ENCODE measurements at regions not wholly inside any gene's neighbourhood (a gene's known extent, or its start where the extent isn't known, plus 50 kb on each side); places are given as distances from the start of the nearest gene placed in this dataset.
"Not testable (repeated sequence)": the region's sequence is repeated elsewhere in the genome, so short reads cannot be mapped to it uniquely, and the experiment has no call there.

- no peak for DNase-seq (ENCODE audit: low read depth in 4 of 4, low spot score in 2 of 4)
Measured at GRCh38 chrX:27404366-27404765, 58.8 kb downstream of the PPP4R3C start.

- no peak for DNase-seq (ENCODE audit: low read depth in 4 of 4, low spot score in 2 of 4)
Measured at GRCh38 chrX:27399146-27399456, 64.0 kb downstream of the PPP4R3C start.

DNA sequence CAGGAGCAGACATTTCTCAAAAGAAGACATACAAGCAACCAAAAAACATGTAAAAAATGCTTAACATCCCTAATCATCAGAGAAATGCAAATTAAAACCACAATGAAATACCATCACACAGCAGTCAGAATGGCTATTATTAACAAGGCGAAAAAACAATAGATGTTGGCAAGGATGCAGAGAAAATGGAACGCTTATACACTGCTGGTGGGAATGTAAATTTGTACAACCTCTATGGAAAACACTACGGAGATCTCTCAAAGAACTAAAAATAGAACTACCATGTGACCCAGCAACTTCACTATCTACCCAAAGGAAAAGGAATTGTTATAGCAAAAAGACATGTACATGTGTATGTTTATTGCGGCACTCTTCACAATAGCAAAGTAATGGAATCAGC lies 71.5 kb downstream of the PPP4R3C start:
- DNase-seq (ENCODE audit: low read depth in 4 of 4, low spot score in 2 of 4): no peak

DNA sequence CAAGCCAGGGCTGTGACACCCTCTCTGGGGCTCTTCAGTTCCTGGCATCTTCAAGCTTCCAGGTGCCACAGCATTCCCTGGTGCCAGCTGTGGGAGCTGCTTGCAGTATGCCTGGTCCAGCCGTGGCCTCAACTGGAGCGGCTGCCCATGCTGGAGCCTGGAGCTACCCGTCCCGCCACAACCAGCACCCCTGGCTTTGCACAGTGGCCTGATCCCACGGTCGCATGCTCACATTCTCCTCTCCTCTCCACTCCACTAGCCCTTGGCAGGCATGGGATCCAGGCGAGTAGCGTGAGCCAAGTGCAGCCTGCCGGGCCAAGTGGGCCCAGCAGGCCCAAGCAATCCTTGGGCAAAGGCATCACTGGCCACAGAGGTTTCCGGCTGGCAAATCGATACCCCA lies 81.7 kb downstream of the PPP4R3C start:
- DNase-seq (ENCODE audit: low read depth in 4 of 4, low spot score in 2 of 4): no peak

- no peak for DNase-seq (ENCODE audit: low read depth in 4 of 4, low spot score in 2 of 4)
Measured at GRCh38 chrX:27380163-27380845, 82.8 kb downstream of the PPP4R3C start.

- no peak for DNase-seq (ENCODE audit: low read depth in 4 of 4, low spot score in 2 of 4)
Measured at GRCh38 chrX:27354021-27354420, 109.1 kb downstream of the PPP4R3C start.

DNA sequence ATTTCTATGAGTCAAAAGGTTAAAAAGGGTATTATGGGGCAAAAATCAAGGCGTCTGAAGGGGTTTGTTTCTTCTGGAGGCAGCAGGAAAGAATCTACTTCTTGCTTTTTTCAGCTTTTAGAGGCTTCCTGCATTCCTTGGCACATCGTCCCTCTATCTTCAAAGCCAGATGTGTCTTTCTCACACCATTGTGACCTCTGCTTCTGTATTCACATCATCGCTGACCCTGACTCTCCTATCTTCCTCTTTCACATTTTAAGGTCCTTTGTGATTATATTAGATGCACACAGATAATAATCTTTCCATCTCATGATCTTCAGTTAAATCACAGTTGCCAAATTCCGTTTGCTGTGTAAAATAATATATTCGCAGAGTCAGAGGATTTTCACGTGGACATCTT lies 112.7 kb downstream of the PPP4R3C start:
- no peak for DNase-seq (ENCODE audit: low read depth in 4 of 4, low spot score in 2 of 4)

DNA sequence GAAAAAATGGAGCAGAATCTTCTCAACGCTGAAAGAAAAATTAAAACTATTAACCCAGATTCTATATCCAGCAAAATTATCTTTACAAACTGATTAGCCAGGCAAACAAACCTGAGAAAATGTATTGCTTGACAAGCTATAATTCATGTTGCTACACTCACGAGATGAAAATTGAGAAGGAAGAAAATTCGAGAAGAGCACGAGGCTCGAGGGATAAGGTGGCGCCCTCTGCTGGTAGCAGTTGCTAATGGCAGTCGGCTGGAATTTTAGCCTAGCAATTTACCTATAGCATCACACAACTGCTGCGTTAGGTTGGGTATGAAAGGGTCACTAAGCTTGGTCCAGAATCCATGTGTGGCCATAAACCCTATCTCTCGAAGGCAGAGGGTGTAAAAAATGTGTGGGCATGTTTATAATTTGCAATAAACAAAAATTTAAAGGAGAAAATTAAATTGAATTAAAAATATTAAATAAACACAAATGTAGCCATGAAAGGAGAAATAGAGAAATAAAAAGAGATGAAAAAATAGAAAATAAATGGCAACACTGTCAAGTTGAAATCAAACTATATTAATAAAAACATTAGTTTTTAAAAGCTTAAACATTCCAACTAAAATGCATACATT lies 126.6 kb downstream of the PPP4R3C start:
- no peak for DNase-seq (ENCODE audit: low read depth in 4 of 4, low spot score in 2 of 4)

GRCh38 chrX:27321632-27322031 lies 141.5 kb downstream of the PPP4R3C start:
- DNase-seq (ENCODE audit: low read depth in 4 of 4, low spot score in 2 of 4): no peak

DNA sequence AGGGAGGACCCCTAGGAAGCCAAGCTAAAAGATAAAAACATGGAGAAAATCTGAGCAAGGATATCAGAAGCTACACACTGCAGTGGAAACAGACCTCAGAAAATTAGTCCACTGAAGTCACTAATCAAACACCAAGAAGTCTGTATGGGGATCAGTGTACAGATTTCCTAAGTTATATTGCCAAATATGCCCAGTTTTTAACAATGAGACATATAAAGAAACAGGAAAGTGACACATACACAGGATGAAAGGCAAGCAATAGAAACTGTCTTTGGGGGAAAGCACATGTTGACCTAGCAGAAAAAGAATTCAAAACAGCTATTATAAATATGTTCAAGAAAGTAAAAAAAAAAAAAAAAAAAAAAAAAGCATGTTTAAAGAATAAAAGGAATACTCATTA lies 153.7 kb downstream of the PPP4R3C start:
- DNase-seq (ENCODE audit: low read depth in 4 of 4, low spot score in 2 of 4): no peak

GRCh38 chrX:27307546-27307945 lies 155.6 kb downstream of the PPP4R3C start:
- DNase-seq (ENCODE audit: low read depth in 4 of 4, low spot score in 2 of 4): no peak

DNA sequence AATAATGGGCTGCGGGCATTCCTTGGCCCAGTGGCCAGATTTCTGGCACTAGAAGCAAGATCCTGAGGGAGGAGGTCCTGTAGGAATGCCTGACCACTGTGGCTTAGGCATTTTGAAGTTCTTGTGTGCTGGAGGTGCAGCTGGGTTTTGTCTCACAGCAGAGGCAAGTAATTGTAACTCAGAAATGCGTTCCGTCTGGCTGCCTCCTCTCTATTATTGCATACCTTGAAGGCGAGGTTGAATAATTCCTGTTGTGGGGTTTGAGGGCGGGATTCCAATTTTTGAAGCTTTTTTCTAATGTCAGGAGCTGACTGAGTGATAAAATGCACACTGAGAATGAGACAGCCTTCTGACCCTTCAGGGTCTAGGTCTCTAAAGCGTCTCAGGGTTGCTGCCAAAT lies 170.6 kb downstream of the PPP4R3C start:
- peak in 1 of 4 donors; percentile 2 for DNase-seq (ENCODE audit: low read depth in 4 of 4, low spot score in 2 of 4)

DNA sequence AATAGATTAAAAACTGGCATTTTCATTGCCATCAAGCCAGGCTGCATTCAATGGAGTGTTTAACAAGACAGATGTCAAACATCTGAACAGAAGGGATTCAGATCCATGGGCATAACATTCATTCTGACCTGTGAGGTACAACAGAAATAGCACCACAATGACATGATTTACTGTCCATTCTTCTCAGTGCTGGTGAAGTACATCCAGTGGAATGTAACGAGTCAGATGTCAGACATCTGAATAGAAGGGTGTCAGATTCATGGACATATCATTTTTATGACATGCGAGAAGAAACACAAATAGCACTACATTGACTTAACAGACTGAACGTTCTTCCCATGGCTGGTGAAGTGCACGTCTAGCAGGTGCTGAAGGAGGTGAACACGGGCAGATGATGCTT lies 186.4 kb downstream of the PPP4R3C start:
- no peak for DNase-seq (ENCODE audit: low read depth in 4 of 4, low spot score in 2 of 4)

DNA sequence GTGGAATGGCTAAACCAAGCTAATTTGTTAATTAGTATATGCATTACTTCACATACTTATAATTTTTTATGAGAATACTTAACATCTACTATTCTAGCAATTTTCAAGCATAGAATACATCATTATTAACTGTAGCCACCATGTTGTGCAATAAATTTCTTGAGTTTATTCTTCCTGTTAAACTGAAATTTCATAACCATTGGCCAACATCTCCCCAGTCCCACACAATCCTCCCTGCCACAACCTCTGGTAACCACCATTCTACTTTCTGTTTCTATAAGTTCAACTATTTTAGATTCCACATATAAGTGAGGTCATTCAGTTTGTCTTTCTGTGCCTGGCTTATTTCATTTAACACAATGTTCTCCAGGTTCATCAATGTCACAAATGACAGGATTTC lies 208.5 kb downstream of the PPP4R3C start:
- DNase-seq (ENCODE audit: low read depth in 4 of 4, low spot score in 2 of 4): no peak

- no peak for DNase-seq (ENCODE audit: low read depth in 4 of 4, low spot score in 2 of 4)
Measured at GRCh38 chrX:27251369-27251768, 211.8 kb downstream of the PPP4R3C start.

DNA sequence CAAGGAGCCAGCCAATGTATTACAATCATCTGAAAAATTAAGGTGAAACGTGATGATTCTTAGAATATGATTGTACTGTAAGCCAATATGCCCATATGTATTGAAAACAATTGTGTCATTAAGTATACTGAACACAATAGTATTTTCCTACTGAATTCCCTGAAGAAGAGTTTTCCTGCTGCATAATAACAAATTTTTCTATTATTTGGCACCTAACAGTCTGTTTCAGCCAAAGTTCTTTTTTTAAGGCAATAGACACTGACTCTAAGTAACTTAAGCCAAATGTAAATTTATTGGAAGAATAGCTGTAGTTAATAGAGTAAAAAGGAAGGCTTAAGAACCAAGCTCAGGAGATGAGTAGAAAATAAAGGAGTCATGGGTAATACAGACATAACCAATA lies 220.6 kb downstream of the PPP4R3C start:
- DNase-seq (ENCODE audit: low read depth in 4 of 4, low spot score in 2 of 4): no peak

- DNase-seq (ENCODE audit: low read depth in 4 of 4, low spot score in 2 of 4): no peak
Measured at GRCh38 chrX:27241981-27242380, 221.2 kb downstream of the PPP4R3C start.

DNA sequence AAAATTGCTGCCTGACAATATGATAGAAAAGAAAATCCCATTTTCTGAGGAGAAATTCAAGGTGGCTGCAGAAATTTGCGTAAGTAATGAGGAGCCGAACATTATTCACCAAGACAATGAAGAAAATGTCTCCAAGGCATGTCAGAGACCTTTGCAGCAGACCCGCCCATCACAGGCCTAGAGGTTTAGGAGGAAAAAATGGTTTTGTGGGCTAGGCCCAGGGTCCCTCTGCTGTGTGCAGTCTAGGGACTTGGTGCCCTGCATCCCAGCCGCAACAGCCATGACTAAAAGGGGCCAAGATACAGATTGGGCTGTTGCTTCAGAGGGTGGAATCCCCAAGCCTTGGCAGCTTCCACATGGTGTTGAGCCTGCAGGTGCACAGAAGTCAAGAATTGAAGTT lies 223.1 kb downstream of the PPP4R3C start:
- not testable (repeated sequence) for DNase-seq (ENCODE audit: low read depth in 4 of 4, low spot score in 2 of 4)

GRCh38 chrX:27236681-27237080 lies 226.5 kb downstream of the PPP4R3C start:
- DNase-seq (ENCODE audit: low read depth in 4 of 4, low spot score in 2 of 4): no peak

DNA sequence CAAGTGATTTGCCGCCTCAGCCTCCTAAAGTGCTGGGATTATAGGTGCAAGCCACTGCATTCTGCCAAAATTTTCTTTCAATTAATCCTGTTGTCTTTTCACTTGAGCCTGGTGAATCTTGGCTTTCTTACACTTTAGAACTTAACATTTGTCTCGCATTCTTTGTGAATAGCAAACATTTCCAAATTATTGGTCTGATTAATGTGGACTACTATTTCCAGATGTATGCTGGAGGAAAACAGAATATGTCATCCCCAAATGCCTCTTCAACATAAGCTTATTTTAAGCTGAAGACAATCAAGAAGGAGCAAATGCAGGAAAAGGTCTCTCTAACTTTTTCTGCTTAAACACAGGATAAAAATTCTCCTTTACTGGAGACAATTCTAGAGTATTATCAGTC lies 233.4 kb downstream of the PPP4R3C start:
- no peak for DNase-seq (ENCODE audit: low read depth in 4 of 4, low spot score in 2 of 4)

- DNase-seq (ENCODE audit: low read depth in 4 of 4, low spot score in 2 of 4): no peak
Measured at GRCh38 chrX:27222661-27223060, 240.5 kb downstream of the PPP4R3C start.

DNA sequence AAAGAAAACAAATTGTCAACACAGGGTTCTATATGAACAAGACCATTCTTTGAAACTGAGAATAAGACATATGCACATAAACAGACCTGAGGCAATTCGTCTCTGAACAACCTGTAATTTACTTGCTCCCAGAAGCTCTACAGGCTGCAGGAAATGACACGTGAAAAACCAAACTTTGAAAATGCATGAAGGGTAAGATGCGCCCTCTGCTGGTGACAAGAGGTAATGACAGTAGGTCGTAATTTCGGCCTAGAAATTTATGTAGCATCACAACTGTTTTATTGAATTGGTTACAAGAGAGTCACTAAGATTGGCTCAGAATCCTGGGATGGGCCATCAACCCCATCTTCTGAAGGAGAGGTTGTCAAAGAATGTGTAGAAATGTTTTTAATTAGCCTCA lies 276.5 kb downstream of the PPP4R3C start:
- no peak for DNase-seq (ENCODE audit: low read depth in 4 of 4, low spot score in 2 of 4)

DNA sequence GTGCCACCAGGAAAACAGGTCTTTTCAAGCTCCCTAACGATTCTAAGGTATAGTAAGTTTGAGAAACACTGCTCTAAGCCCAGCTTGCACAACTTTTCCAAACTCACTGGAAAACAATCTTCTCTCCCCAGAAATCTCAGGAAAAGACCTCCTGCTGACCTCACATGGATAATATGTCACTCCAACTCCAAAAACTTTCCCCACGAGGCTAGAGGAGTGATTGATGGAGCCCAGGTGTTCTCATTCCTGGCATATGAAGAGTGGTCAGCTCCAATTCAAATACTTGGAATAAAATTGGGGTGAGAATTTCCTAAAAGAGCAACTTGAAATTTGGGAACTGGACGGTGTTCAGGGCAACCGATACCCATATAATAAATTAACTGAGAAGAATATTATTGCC lies 299.9 kb downstream of the PPP4R3C start:
- DNase-seq (ENCODE audit: low read depth in 4 of 4, low spot score in 2 of 4): no peak
